Endothelial cell (in vitro differentiated cells): ENCODE measurements at regions not wholly inside any gene's neighbourhood (a gene's known extent, or its start where the extent isn't known, plus 50 kb on each side); places are given as distances from the start of the nearest gene placed in this dataset.
"Not testable (repeated sequence)": the region's sequence is repeated elsewhere in the genome, so short reads cannot be mapped to it uniquely, and the experiment has no call there.

ENCODE experiments used
- DNase-seq: peaks from one replicate; pipeline ENCODE4 v3.0.0; 2021; ENCODE audit warnings: low spot score
- H3K27ac Mint-ChIP-seq: one replicate; pipeline ENCODE4 v1.8.0; 2021; ENCODE audit warnings: mixed read lengths, inconsistent platforms; ENCODE audit not compliant: unreplicated experiment
- H3K27me3 Mint-ChIP-seq: one replicate; pipeline ENCODE4 v1.8.0; 2021; ENCODE audit warnings: mild to moderate bottlenecking, moderate library complexity, mixed read lengths, inconsistent platforms; ENCODE audit not compliant: unreplicated experiment
- H3K36me3 Mint-ChIP-seq: one replicate; pipeline ENCODE4 v1.8.0; 2021; ENCODE audit warnings: mild to moderate bottlenecking, low read depth, mixed read lengths, inconsistent platforms; ENCODE audit not compliant: unreplicated experiment
- H3K4me1 Mint-ChIP-seq: one replicate; pipeline ENCODE4 v1.8.0; 2021; ENCODE audit warnings: mild to moderate bottlenecking, mixed read lengths, inconsistent platforms; ENCODE audit not compliant: unreplicated experiment
- H3K4me3 Mint-ChIP-seq: one replicate; pipeline ENCODE4 v1.8.0; 2021; ENCODE audit warnings: mild to moderate bottlenecking, mixed read lengths, inconsistent platforms; ENCODE audit not compliant: unreplicated experiment
- H3K9me3 Mint-ChIP-seq: one replicate; pipeline ENCODE4 v1.8.0; 2021; ENCODE audit warnings: mixed read lengths, inconsistent platforms; ENCODE audit not compliant: unreplicated experiment
- TF ChIP-seq, protein P1 (sequence below): fragments of 200-600 bp; sonication (generic); IDR thresholded peaks from one replicate; pipeline ENCODE4 v1.5.0; 2021; ENCODE audit warnings: antibody characterized with exemption; ENCODE audit not compliant: unreplicated experiment

- Mint-ChIP-seq H3K27ac (no peak overlapping the region), H3K36me3 (no peaks in the 10 kb centered on the region), H3K27me3 (peaks cover 2% of the 10 kb centered on the region), H3K4me3 (no peak overlapping the region), H3K4me1 (no peaks in the 10 kb centered on the region), H3K9me3 (no peaks in the 10 kb centered on the region)
- TF ChIP-seq, protein P1, sequence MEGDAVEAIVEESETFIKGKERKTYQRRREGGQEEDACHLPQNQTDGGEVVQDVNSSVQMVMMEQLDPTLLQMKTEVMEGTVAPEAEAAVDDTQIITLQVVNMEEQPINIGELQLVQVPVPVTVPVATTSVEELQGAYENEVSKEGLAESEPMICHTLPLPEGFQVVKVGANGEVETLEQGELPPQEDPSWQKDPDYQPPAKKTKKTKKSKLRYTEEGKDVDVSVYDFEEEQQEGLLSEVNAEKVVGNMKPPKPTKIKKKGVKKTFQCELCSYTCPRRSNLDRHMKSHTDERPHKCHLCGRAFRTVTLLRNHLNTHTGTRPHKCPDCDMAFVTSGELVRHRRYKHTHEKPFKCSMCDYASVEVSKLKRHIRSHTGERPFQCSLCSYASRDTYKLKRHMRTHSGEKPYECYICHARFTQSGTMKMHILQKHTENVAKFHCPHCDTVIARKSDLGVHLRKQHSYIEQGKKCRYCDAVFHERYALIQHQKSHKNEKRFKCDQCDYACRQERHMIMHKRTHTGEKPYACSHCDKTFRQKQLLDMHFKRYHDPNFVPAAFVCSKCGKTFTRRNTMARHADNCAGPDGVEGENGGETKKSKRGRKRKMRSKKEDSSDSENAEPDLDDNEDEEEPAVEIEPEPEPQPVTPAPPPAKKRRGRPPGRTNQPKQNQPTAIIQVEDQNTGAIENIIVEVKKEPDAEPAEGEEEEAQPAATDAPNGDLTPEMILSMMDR, result no peak
- DNase-seq, result no peak
Measured at GRCh38 chr13:76266561-76266960, 619.6 kb downstream of the KCTD12 start.

DNA sequence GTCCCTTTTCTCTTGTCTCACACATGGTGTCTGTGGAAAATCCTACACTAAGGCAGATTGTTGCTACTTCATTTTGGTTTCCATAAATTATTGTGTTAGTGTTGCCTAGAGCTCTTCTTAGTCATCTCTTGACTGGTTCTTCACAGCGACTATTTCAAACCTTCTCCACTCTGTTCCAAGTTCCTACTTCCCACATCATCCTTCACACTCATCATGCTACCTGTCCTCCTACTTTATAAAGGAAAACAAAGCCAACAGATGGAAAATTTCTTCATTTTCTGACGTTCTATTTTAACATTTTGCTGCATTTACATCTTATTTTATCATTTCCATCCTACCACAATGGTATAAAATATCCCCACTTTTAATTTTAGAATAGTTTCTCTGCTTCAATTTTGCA is 614.1 kb downstream of the LMO7 start:
- H3K27me3 Mint-ChIP-seq, result no peaks in the 10 kb centered on the region
- no peaks in the 10 kb centered on the region for H3K4me1 Mint-ChIP-seq
- DNase-seq, result no peak
- H3K4me3 Mint-ChIP-seq, result no peak overlapping the region
- H3K9me3 Mint-ChIP-seq, result no peaks in the 10 kb centered on the region
- no peak overlapping the region for H3K27ac Mint-ChIP-seq
- TF ChIP-seq, protein P1, result no peak
- no peaks in the 10 kb centered on the region for H3K36me3 Mint-ChIP-seq

GRCh38 chr13:76245920-76246319 is 609.8 kb downstream of the LMO7 start:
- H3K27me3 Mint-ChIP-seq, result no peaks in the 10 kb centered on the region
- TF ChIP-seq, protein P1, result no peak
- H3K9me3 Mint-ChIP-seq, result no peaks in the 10 kb centered on the region
- no peaks in the 10 kb centered on the region for H3K4me1 Mint-ChIP-seq
- no peak overlapping the region for H3K4me3 Mint-ChIP-seq
- DNase-seq, result no peak
- no peak overlapping the region for H3K27ac Mint-ChIP-seq
- no peaks in the 10 kb centered on the region for H3K36me3 Mint-ChIP-seq

- no peaks in the 10 kb centered on the region for H3K9me3 Mint-ChIP-seq
- H3K4me1 Mint-ChIP-seq, result no peaks in the 10 kb centered on the region
- no peak for DNase-seq
- H3K27ac Mint-ChIP-seq, result no peak overlapping the region
- no peak overlapping the region for H3K4me3 Mint-ChIP-seq
- no peaks in the 10 kb centered on the region for H3K36me3 Mint-ChIP-seq
- TF ChIP-seq, protein P1, result no peak
- no peaks in the 10 kb centered on the region for H3K27me3 Mint-ChIP-seq
Measured at GRCh38 chr13:76245211-76245610, 609.1 kb downstream of the LMO7 start.

- DNase-seq, result not testable (repeated sequence)
Measured at GRCh38 chr13:76243120-76243519, 607.0 kb downstream of the LMO7 start.

More at GRCh38 chr13:76243120-76243519, 607.0 kb downstream of the LMO7 start:
- H3K4me3 Mint-ChIP-seq, H3K36me3 Mint-ChIP-seq, H3K27me3 Mint-ChIP-seq, H3K27ac Mint-ChIP-seq, H3K9me3 Mint-ChIP-seq, H3K4me1 Mint-ChIP-seq: not testable (repeated sequence)
